ENCODE measurements at regions not wholly inside any gene's neighbourhood (a gene's known extent, or its start where the extent isn't known, plus 50 kb on each side); places are given as distances from the start of the nearest gene placed in this dataset.

GRCh38 chr1:234866007-234866866, 256.3 kb upstream of the IRF2BP2 start (continued):
- TF ChIP-seq ZNF121 (CRISPR knock-in tag; conservative IDR thresholded peaks at IDR 0.05) (no peak), SIX5 (IDR thresholded peaks at IDR 0.05; ENCODE audit: borderline replicate concordance in 1 of 2, insufficient read depth in 1 of 2, low read depth in 1 of 2, low read length in 2 of 2) (no peak), GABPB1 (CRISPR knock-in tag; IDR thresholded peaks at IDR 0.05) (peak; percentile 59), TSC22D4 (tag; IDR thresholded peaks at IDR 0.05) (no peak), ZNF316 (IDR thresholded peaks at IDR 0.05) (no peak), ZNF274 (IDR thresholded peaks at IDR 0.05; ENCODE audit: borderline replicate concordance, low read depth, low read length) (no peak), GTF2A2 (tag; IDR thresholded peaks at IDR 0.05) (no peak), SPI1 (IDR thresholded peaks at IDR 0.05; ENCODE audit: borderline replicate concordance, low read depth, low read length) (0 out of 2 replicates have a peak, but pooled peaks have one; percentile 31), JUN (IDR thresholded peaks at IDR 0.05; ENCODE audit: borderline replicate concordance, low read depth, low read length) (peak; percentile 88), JUN (CRISPR knock-in tag; IDR thresholded peaks at IDR 0.05; ENCODE audit: borderline replicate concordance) (no peak), ARID3B (CRISPR knock-in tag; IDR thresholded peaks at IDR 0.05; ENCODE audit: borderline replicate concordance) (no peak), U2AF2 (optimal IDR thresholded peaks at IDR 0.05; ENCODE audit: low read depth, low read length) (no peak), WHSC1 (IDR thresholded peaks at IDR 0.05; ENCODE audit: low read length) (no peak), IRF9 (tag; IDR thresholded peaks at IDR 0.05) (peak; percentile 79), PTTG1 (tag; IDR thresholded peaks at IDR 0.05; ENCODE audit: low read depth) (no peak)
- TF ChIP-seq, protein P1, sequence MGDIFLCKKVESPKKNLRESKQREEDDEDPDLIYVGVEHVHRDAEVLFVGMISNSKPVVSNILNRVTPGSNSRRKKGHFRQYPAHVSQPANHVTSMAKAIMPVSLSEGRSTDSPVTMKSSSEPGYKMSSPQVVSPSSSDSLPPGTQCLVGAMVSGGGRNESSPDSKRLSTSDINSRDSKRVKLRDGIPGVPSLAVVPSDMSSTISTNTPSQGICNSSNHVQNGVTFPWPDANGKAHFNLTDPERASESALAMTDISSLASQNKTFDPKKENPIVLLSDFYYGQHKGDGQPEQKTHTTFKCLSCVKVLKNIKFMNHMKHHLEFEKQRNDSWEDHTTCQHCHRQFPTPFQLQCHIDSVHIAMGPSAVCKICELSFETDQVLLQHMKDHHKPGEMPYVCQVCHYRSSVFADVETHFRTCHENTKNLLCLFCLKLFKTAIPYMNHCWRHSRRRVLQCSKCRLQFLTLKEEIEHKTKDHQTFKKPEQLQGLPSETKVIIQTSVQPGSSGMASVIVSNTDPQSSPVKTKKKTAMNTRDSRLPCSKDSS (IDR thresholded peaks at IDR 0.05; ENCODE audit: low read depth, partially characterized antibody), result no peak
- TF ChIP-seq, protein P2, sequence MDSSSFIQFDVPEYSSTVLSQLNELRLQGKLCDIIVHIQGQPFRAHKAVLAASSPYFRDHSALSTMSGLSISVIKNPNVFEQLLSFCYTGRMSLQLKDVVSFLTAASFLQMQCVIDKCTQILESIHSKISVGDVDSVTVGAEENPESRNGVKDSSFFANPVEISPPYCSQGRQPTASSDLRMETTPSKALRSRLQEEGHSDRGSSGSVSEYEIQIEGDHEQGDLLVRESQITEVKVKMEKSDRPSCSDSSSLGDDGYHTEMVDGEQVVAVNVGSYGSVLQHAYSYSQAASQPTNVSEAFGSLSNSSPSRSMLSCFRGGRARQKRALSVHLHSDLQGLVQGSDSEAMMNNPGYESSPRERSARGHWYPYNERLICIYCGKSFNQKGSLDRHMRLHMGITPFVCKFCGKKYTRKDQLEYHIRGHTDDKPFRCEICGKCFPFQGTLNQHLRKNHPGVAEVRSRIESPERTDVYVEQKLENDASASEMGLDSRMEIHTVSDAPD (CRISPR knock-in tag; IDR thresholded peaks at IDR 0.05), result peak; percentile 41
- TF ChIP-seq, protein P3, sequence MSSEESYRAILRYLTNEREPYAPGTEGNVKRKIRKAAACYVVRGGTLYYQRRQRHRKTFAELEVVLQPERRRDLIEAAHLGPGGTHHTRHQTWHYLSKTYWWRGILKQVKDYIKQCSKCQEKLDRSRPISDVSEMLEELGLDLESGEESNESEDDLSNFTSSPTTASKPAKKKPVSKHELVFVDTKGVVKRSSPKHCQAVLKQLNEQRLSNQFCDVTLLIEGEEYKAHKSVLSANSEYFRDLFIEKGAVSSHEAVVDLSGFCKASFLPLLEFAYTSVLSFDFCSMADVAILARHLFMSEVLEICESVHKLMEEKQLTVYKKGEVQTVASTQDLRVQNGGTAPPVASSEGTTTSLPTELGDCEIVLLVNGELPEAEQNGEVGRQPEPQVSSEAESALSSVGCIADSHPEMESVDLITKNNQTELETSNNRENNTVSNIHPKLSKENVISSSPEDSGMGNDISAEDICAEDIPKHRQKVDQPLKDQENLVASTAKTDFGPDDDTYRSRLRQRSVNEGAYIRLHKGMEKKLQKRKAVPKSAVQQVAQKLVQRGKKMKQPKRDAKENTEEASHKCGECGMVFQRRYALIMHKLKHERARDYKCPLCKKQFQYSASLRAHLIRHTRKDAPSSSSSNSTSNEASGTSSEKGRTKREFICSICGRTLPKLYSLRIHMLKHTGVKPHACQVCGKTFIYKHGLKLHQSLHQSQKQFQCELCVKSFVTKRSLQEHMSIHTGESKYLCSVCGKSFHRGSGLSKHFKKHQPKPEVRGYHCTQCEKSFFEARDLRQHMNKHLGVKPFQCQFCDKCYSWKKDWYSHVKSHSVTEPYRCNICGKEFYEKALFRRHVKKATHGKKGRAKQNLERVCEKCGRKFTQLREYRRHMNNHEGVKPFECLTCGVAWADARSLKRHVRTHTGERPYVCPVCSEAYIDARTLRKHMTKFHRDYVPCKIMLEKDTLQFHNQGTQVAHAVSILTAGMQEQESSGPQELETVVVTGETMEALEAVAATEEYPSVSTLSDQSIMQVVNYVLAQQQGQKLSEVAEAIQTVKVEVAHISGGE (CRISPR knock-in tag; IDR thresholded peaks at IDR 0.05), result peak in 1 of 3 experiments; percentile 49; a peak in 2 of 6 replicates

All from K562 (cell line).